GM23338 (cell line): ENCODE measurements at regions not wholly inside any gene's neighbourhood (a gene's known extent, or its start where the extent isn't known, plus 50 kb on each side); places are given as distances from the start of the nearest gene placed in this dataset.

Source experiments
- ATAC-seq: fragments of 200-7000 bp; cut with Tn5 transposase; 3 replicates; pipeline ENCODE4 v1.9.1; 2020
- DNase-seq: peaks from one replicate; pipeline ENCODE4 v3.0.0-alpha.2; 2015; ENCODE audit warnings: low spot score
- H2AFZ ChIP-seq: fragments of 200-600 bp; sonication (generic); 2 replicates; pipeline ENCODE4 v1.8.0; 2016; ENCODE audit warnings: antibody characterized with exemption, mild to moderate bottlenecking, moderate library complexity
- H3F3A ChIP-seq: fragments of 200-600 bp; sonication (generic); replicated peaks from 2 replicates; pipeline ENCODE4 v1.8.0; 2017; ENCODE audit warnings: antibody characterized with exemption, mixed run types, low read depth
- H3K27ac ChIP-seq: fragments of 200-600 bp; sonication (generic); 2 replicates; pipeline ENCODE4 v1.6.1; 2016; ENCODE audit warnings: low read depth
- H3K27me3 ChIP-seq: fragments of 200-600 bp; sonication (generic); 2 replicates; pipeline ENCODE4 v1.8.0; 2016; ENCODE audit warnings: mild to moderate bottlenecking, mixed run types, moderate library complexity; ENCODE audit not compliant: insufficient read depth
- H3K36me3 ChIP-seq: fragments of 200-600 bp; sonication (generic); 2 replicates; pipeline ENCODE4 v1.8.0; 2016; ENCODE audit warnings: mild to moderate bottlenecking; ENCODE audit not compliant: insufficient read depth
- H3K4me1 ChIP-seq: fragments of 200-600 bp; sonication (generic); 2 replicates; pipeline ENCODE4 v1.8.0; 2016; ENCODE audit warnings: mild to moderate bottlenecking, moderate library complexity; ENCODE audit not compliant: insufficient read depth
- H3K4me2 ChIP-seq: fragments of 200-600 bp; sonication (generic); 2 replicates; pipeline ENCODE4 v1.7.1; 2017; ENCODE audit warnings: mixed run types
- H3K4me3 ChIP-seq: fragments of 200-600 bp; sonication (generic); 2 replicates; pipeline ENCODE4 v1.6.1; 2016; ENCODE audit warnings: mixed run types
- H3K79me2 ChIP-seq: fragments of 200-600 bp; sonication (generic); replicated peaks from 2 replicates; pipeline ENCODE4 v1.8.0; 2017; ENCODE audit warnings: mild to moderate bottlenecking; ENCODE audit not compliant: insufficient read depth
- H3K9me2 ChIP-seq: fragments of 200-600 bp; sonication (generic); 2 replicates; pipeline ENCODE4 v1.8.0; 2017; ENCODE audit not compliant: insufficient read depth
- H4K20me1 ChIP-seq: fragments of 200-600 bp; sonication (generic); replicated peaks from 2 replicates; pipeline ENCODE4 v1.8.0; 2017; ENCODE audit warnings: mild to moderate bottlenecking; ENCODE audit not compliant: insufficient read depth
- H3K27ac Mint-ChIP-seq: 2 replicates; pipeline ENCODE4 v1.8.0; 2020; ENCODE audit warnings: inconsistent platforms, mild to moderate bottlenecking, moderate library complexity, mixed read lengths
- H3K27me3 Mint-ChIP-seq: 3 replicates; pipeline ENCODE4 v1.8.0; 2022; ENCODE audit warnings: low read depth, mild to moderate bottlenecking, moderate library complexity, mixed read lengths, inconsistent platforms; ENCODE audit not compliant: insufficient read depth, poor library complexity
- H3K36me3 Mint-ChIP-seq: 3 replicates; pipeline ENCODE4 v1.8.0; 2021; ENCODE audit warnings: low read depth, mild to moderate bottlenecking, inconsistent platforms, moderate library complexity, mixed read lengths
- H3K4me1 Mint-ChIP-seq: 3 replicates; pipeline ENCODE4 v1.8.0; 2020; ENCODE audit warnings: mild to moderate bottlenecking, inconsistent platforms, mixed read lengths
- H3K4me3 Mint-ChIP-seq: 3 replicates; pipeline ENCODE4 v1.8.0; 2021; ENCODE audit warnings: moderate library complexity, mild to moderate bottlenecking, inconsistent platforms, mixed read lengths
- H3K9me3 Mint-ChIP-seq: 3 replicates; pipeline ENCODE4 v1.8.0; 2020; ENCODE audit warnings: moderate library complexity, mild to moderate bottlenecking, inconsistent platforms, mixed read lengths
- CREB1 ChIP-seq: fragments of 250-450 bp; sonication (Bioruptor Pico); IDR thresholded peaks from 2 replicates; pipeline ENCODE4 v1.5.0; 2020; ENCODE audit warnings: low read depth, mild to moderate bottlenecking, moderate library complexity
- EZH2 ChIP-seq: fragments of 200-600 bp; sonication (generic); IDR thresholded peaks from one replicate; pipeline ENCODE4 v1.8.0; 2017; ENCODE audit warnings: antibody characterized with exemption, mild to moderate bottlenecking, low read depth; ENCODE audit not compliant: unreplicated experiment
- EZH2phosphoT487 ChIP-seq: fragments of 200-600 bp; sonication (generic); IDR thresholded peaks from one replicate; pipeline ENCODE4 v1.8.1; 2018; ENCODE audit warnings: antibody characterized with exemption; ENCODE audit not compliant: unreplicated experiment
- JUNB ChIP-seq: IDR thresholded peaks from one replicate; pipeline ENCODE4 v1.6.1; 2016; ENCODE audit warnings: antibody characterized with exemption; ENCODE audit not compliant: unreplicated experiment
- NANOG ChIP-seq: IDR thresholded peaks from 2 replicates; pipeline ENCODE4 v1.6.1; 2016; ENCODE audit warnings: antibody characterized with exemption, borderline replicate concordance
- POLR2AphosphoS5 ChIP-seq: IDR thresholded peaks from 2 replicates; pipeline ENCODE4 v1.6.1; 2016; ENCODE audit warnings: antibody characterized with exemption, low read depth
- STAT1 ChIP-seq: IDR thresholded peaks from one replicate; pipeline ENCODE4 v1.6.1; 2016; ENCODE audit warnings: antibody characterized with exemption; ENCODE audit not compliant: unreplicated experiment
- ZNF114 ChIP-seq: fragments of 250-450 bp; sonication (Bioruptor Pico); IDR thresholded peaks from 2 replicates; pipeline ENCODE4 v1.5.0; 2020; ENCODE audit warnings: mild to moderate bottlenecking, moderate library complexity
- ZNF331 ChIP-seq: fragments of 250-450 bp; sonication (Bioruptor Pico); IDR thresholded peaks from 2 replicates; pipeline ENCODE4 v1.5.0; 2020; ENCODE audit warnings: low read depth, mild to moderate bottlenecking, moderate library complexity
- TF ChIP-seq, protein P1 (sequence below): IDR thresholded peaks from one replicate; pipeline ENCODE4 v1.6.1; 2018; ENCODE audit warnings: antibody characterized with exemption; ENCODE audit not compliant: unreplicated experiment
- TF ChIP-seq, protein P2 (sequence below), 2 experiments: fragments of 200-600 bp in 1 of 2; sonication (generic) in 1 of 2; conservative IDR thresholded peaks; 2 replicates each; pipeline versions ENCODE4 v1.5.1 to v1.6.1; 2016 to 2017; ENCODE audit warnings: antibody characterized with exemption in 2 of 2, low read depth in 2 of 2, mild to moderate bottlenecking in 2 of 2, moderate library complexity in 1 of 2
- TF ChIP-seq, protein P3 (sequence below): IDR thresholded peaks from 2 replicates; pipeline ENCODE4 v1.6.1; 2016; ENCODE audit warnings: antibody characterized with exemption
- TF ChIP-seq, protein P4 (sequence below): fragments of 250-450 bp; sonication (Bioruptor Pico); IDR thresholded peaks from 2 replicates; pipeline ENCODE4 v1.5.0; 2020; ENCODE audit warnings: mild to moderate bottlenecking, moderate library complexity

DNA sequence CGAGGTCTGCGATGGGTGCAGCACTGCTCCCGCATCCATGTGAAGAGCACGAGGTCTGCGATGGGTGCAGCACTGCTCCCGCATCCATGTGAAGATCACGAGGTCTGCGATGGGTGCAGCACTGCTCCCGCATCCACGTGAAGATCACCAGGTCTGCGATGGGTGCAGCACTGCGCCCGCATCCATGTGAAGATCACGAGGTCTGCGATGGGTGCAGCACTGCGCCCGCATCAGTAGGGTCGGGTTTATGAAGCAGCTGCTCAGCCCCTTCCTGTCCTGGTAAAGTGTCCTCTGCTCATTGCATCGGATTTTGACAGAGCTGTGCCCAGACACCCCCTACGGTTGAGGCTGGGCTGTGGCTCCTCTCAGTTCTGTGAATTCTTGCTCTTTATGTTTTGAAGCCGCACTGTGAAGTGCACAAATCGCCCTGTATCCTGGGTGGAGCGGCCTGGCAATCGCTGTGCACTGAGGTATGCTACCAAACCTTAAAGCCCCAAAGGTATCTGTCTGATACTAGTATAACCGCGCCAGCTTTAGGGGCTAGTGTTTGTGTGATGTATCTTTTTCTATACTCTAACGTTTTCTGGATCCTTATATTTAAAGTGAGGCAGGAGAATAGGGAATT, 98.7 kb downstream of the CPZ start:
- Mint-ChIP-seq H3K9me3 (no peaks in the 10 kb centered on the region; the same call in 2 of the 3 replicates), H3K4me3 (no peak overlapping the region), H3K27ac (no peak overlapping the region), H3K27me3 (peaks cover 36% of the 10 kb centered on the region), H3K4me1 (no peaks in the 10 kb centered on the region; the same call in 2 of the 3 replicates), H3K36me3 (no peaks in the 10 kb centered on the region)
- H3F3A ChIP-seq, result 0 out of 2 replicates have a peak, but pooled peaks cover 4% of the 10 kb centered on the region
- ATAC-seq, result no peak
- no peak for DNase-seq
- no peaks in the 10 kb centered on the region for H3K9me2 ChIP-seq
- no peaks in the 10 kb centered on the region for H3K79me2 ChIP-seq
- H4K20me1 ChIP-seq, result no peaks in the 10 kb centered on the region
- H3K27me3 ChIP-seq, result 0 out of 2 replicates have a peak, but pooled peaks cover 5% of the 10 kb centered on the region
- no peaks in the 10 kb centered on the region for H3K36me3 ChIP-seq
- TF ChIP-seq EZH2phosphoT487, result no peak
- no peak for TF ChIP-seq ZNF331
- no peak for TF ChIP-seq POLR2AphosphoS5
- TF ChIP-seq, protein P1, sequence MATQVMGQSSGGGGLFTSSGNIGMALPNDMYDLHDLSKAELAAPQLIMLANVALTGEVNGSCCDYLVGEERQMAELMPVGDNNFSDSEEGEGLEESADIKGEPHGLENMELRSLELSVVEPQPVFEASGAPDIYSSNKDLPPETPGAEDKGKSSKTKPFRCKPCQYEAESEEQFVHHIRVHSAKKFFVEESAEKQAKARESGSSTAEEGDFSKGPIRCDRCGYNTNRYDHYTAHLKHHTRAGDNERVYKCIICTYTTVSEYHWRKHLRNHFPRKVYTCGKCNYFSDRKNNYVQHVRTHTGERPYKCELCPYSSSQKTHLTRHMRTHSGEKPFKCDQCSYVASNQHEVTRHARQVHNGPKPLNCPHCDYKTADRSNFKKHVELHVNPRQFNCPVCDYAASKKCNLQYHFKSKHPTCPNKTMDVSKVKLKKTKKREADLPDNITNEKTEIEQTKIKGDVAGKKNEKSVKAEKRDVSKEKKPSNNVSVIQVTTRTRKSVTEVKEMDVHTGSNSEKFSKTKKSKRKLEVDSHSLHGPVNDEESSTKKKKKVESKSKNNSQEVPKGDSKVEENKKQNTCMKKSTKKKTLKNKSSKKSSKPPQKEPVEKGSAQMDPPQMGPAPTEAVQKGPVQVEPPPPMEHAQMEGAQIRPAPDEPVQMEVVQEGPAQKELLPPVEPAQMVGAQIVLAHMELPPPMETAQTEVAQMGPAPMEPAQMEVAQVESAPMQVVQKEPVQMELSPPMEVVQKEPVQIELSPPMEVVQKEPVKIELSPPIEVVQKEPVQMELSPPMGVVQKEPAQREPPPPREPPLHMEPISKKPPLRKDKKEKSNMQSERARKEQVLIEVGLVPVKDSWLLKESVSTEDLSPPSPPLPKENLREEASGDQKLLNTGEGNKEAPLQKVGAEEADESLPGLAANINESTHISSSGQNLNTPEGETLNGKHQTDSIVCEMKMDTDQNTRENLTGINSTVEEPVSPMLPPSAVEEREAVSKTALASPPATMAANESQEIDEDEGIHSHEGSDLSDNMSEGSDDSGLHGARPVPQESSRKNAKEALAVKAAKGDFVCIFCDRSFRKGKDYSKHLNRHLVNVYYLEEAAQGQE, result no peak
- no peak for TF ChIP-seq JUNB
- no peak for TF ChIP-seq ZNF114
- TF ChIP-seq NANOG, result no peak
- TF ChIP-seq, protein P2, sequence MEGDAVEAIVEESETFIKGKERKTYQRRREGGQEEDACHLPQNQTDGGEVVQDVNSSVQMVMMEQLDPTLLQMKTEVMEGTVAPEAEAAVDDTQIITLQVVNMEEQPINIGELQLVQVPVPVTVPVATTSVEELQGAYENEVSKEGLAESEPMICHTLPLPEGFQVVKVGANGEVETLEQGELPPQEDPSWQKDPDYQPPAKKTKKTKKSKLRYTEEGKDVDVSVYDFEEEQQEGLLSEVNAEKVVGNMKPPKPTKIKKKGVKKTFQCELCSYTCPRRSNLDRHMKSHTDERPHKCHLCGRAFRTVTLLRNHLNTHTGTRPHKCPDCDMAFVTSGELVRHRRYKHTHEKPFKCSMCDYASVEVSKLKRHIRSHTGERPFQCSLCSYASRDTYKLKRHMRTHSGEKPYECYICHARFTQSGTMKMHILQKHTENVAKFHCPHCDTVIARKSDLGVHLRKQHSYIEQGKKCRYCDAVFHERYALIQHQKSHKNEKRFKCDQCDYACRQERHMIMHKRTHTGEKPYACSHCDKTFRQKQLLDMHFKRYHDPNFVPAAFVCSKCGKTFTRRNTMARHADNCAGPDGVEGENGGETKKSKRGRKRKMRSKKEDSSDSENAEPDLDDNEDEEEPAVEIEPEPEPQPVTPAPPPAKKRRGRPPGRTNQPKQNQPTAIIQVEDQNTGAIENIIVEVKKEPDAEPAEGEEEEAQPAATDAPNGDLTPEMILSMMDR (conservative IDR thresholded peaks at IDR 0.05; ENCODE audit: low read depth in 2 of 2), result no peak
- TF ChIP-seq, protein P3, sequence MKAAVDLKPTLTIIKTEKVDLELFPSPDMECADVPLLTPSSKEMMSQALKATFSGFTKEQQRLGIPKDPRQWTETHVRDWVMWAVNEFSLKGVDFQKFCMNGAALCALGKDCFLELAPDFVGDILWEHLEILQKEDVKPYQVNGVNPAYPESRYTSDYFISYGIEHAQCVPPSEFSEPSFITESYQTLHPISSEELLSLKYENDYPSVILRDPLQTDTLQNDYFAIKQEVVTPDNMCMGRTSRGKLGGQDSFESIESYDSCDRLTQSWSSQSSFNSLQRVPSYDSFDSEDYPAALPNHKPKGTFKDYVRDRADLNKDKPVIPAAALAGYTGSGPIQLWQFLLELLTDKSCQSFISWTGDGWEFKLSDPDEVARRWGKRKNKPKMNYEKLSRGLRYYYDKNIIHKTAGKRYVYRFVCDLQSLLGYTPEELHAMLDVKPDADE, result no peak
- TF ChIP-seq, protein P4, sequence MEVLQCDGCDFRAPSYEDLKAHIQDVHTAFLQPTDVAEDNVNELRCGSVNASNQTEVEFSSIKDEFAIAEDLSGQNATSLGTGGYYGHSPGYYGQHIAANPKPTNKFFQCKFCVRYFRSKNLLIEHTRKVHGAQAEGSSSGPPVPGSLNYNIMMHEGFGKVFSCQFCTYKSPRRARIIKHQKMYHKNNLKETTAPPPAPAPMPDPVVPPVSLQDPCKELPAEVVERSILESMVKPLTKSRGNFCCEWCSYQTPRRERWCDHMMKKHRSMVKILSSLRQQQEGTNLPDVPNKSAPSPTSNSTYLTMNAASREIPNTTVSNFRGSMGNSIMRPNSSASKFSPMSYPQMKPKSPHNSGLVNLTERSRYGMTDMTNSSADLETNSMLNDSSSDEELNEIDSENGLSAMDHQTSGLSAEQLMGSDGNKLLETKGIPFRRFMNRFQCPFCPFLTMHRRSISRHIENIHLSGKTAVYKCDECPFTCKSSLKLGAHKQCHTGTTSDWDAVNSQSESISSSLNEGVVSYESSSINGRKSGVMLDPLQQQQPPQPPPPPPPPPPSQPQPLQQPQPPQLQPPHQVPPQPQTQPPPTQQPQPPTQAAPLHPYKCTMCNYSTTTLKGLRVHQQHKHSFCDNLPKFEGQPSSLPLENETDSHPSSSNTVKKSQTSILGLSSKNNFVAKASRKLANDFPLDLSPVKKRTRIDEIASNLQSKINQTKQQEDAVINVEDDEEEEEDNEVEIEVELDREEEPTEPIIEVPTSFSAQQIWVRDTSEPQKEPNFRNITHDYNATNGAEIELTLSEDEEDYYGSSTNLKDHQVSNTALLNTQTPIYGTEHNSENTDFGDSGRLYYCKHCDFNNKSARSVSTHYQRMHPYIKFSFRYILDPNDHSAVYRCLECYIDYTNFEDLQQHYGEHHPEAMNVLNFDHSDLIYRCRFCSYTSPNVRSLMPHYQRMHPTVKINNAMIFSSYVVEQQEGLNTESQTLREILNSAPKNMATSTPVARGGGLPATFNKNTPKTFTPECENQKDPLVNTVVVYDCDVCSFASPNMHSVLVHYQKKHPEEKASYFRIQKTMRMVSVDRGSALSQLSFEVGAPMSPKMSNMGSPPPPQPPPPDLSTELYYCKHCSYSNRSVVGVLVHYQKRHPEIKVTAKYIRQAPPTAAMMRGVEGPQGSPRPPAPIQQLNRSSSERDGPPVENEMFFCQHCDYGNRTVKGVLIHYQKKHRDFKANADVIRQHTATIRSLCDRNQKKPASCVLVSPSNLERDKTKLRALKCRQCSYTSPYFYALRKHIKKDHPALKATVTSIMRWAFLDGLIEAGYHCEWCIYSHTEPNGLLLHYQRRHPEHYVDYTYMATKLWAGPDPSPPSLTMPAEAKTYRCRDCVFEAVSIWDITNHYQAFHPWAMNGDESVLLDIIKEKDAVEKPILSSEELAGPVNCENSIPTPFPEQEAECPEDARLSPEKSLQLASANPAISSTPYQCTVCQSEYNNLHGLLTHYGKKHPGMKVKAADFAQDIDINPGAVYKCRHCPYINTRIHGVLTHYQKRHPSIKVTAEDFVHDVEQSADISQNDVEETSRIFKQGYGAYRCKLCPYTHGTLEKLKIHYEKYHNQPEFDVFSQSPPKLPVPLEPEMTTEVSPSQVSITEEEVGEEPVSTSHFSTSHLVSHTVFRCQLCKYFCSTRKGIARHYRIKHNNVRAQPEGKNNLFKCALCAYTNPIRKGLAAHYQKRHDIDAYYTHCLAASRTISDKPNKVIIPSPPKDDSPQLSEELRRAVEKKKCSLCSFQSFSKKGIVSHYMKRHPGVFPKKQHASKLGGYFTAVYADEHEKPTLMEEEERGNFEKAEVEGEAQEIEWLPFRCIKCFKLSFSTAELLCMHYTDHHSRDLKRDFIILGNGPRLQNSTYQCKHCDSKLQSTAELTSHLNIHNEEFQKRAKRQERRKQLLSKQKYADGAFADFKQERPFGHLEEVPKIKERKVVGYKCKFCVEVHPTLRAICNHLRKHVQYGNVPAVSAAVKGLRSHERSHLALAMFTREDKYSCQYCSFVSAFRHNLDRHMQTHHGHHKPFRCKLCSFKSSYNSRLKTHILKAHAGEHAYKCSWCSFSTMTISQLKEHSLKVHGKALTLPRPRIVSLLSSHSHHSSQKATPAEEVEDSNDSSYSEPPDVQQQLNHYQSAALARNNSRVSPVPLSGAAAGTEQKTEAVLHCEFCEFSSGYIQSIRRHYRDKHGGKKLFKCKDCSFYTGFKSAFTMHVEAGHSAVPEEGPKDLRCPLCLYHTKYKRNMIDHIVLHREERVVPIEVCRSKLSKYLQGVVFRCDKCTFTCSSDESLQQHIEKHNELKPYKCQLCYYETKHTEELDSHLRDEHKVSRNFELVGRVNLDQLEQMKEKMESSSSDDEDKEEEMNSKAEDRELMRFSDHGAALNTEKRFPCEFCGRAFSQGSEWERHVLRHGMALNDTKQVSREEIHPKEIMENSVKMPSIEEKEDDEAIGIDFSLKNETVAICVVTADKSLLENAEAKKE (CRISPR knock-in tag), result no peak
- TF ChIP-seq CREB1 (CRISPR knock-in tag), result no peak
- no peak for TF ChIP-seq EZH2
- TF ChIP-seq STAT1, result no peak
- H3K4me3 ChIP-seq, result no peak overlapping the region
- H3K27ac ChIP-seq, result no peak overlapping the region
- H3K4me1 ChIP-seq, result no peaks in the 10 kb centered on the region
- no peak overlapping the region for H3K4me2 ChIP-seq
- H2AFZ ChIP-seq, result no peak overlapping the region
